ENCODE measurements at regions not wholly inside any gene's neighbourhood (a gene's known extent, or its start where the extent isn't known, plus 50 kb on each side); places are given as distances from the start of the nearest gene placed in this dataset.

- DNase-seq (ENCODE audit: low read depth): no peak
These were observed 381.7 kb upstream of the CCDC196 start for GRCh38 chr14:66104486-66104885.

DNA sequence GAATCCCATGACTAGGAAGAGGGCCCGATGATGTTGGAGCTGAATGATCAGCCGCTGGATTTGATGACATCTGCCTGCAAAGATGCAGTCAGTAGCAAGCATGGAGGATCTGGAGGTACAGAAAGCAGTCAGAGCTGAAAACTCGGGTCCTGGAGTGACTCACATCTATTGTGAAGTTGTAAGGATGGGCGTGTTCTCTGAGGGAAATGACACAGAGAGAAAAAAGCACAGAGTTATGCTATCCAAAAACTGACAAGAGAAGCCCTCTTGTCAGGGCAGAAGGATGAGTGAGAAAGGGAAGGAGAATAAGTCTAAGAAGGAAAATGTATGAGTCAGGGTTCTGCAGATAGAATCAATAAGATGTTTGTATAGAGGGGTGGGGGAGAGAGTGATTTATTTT is 380.4 kb upstream of the CCDC196 start:
- peak; percentile 89 for DNase-seq (ENCODE audit: low read depth)

- DNase-seq (ENCODE audit: low read depth): no peak
These were observed 376.7 kb upstream of the CCDC196 start for GRCh38 chr14:66109426-66109825.

DNA sequence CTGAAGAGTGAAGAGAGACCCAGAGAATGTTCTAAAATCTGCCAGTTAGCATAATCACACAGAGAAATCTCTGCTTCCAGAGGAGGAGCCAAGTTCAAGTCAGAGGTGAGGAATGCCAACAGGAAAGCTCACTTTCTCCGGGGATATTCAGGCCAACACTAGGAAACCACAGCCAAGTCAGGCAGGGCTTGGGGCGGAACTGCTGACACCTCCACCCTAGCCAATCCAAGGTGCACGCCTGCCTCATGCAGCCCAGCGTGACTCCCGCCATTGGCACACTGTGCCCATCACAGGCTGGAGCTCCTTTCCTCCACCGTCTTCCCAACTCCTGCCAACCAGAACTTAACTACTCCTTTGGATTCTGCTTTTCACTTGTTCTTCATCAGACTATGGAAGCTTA is 374.3 kb upstream of the CCDC196 start:
- DNase-seq (ENCODE audit: low read depth): peak; percentile 69

- no peak for DNase-seq (ENCODE audit: low read depth)
These were observed 372.1 kb upstream of the CCDC196 start for GRCh38 chr14:66114071-66114470.

- DNase-seq (ENCODE audit: low read depth): no peak
These were observed 370.2 kb upstream of the CCDC196 start for GRCh38 chr14:66115740-66116502.

DNA sequence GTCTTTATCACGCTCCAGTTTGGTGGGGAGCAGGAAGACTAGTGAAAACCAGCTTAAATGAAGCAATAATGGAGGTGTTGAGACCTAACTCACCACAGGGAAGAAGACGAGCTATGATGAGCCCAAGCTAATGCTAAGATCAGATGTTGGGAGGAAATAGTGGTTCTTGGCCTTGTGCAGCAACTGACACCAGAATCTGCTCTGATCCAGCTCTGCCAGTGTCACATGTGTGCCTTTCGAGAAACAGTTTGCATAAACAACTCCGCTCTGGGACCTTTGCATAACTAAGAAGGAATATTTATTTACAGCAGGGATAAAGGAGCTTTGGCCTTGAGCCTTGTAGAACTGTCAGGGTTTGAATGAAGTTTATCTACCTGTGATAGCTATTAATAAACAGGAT is 369.4 kb upstream of the CCDC196 start:
- DNase-seq (ENCODE audit: low read depth): no peak

DNA sequence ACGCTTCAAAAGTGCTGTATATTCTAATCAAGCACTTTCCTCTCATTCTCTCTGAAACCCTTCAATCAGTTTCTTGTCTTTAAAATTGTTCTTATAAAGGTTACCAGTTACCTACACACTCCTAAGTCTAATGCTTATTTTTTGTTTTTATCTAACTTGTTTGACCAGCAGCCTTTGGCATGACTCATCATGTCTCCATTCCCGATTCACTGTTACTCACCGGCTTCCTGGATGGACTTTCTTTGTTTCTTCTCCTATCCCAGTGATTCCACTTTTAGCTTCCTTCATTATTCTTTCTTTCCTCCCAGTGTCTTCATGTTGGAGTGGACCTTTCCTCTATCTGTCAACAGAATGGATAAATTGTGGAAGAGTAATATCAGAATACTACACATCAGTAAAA is 368.6 kb upstream of the CCDC196 start:
- peak; percentile 89 for DNase-seq (ENCODE audit: low read depth)

DNA sequence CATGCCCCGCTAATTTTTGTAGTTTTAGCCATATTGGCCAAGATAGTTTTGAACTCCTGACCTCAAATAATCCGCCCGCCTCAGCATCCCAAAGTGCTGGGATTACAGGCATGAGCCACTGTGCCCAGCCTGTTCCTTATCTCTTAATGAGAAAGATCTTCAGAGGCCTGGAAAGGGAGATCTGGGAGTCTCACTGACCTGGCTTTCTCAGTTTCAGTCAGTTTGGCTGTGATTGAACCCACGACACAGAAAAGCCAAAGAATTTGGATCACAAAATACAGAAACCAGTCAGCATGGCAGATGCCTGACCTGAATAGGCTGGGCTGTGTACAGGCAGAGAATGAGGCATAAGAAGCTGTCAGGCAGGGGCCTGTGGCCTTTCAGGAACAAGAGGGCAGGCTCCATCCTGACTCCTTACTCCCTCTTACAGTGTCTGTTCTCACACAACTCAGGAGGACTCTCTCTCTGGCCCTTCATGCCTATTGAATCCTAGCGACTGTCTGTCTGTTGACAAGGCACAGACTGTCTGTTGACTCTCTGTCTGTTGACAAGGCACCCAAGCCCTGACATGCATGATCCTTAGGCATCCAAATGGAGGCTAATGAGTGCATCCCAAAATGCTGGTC is 366.5 kb upstream of the CCDC196 start:
- DNase-seq (ENCODE audit: low read depth): no peak

DNA sequence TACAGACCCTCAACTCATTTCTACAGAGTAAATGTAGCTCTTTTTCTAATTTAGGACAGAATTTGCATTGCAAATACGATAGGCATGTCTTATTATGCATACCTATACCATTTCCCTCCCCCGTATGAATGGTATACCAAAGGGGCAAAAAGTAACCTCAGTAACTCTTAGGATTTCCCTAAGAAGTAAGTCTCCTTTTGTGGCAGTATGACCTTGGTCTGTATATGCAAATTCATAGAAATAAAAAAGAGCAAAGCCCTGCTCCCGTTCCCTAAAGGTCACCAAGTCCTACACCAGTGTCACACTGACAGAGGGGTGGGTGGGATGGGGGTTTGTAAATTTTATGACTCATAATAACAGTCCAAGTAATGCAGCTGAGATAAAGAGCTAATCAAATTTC is 365.8 kb upstream of the CCDC196 start:
- no peak for DNase-seq (ENCODE audit: low read depth)

- no peak for DNase-seq (ENCODE audit: low read depth)
These were observed 364.3 kb upstream of the CCDC196 start for GRCh38 chr14:66121859-66122258.

GRCh38 chr14:66129224-66129623 is 356.9 kb upstream of the CCDC196 start:
- no peak for DNase-seq (ENCODE audit: low read depth)

DNA sequence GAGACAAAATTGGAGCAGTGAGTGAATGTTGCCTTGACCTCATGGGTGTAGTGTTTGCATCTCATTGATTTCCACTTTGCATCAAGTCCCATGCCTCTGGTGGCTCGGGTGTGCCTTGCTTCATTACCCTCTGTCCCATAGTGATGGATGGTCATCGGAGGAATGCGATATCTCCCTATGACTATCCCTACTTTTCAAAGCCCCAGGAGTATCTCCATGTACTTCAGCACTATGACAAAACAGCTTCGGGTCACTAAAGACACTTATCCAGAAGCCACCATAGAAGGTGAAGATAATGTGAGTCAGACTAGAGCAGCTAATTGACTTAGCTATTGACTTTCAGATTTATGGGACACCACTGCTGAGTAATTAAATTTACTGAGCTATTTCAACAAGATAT is 355.1 kb upstream of the CCDC196 start:
- DNase-seq (ENCODE audit: low read depth): no peak

DNA sequence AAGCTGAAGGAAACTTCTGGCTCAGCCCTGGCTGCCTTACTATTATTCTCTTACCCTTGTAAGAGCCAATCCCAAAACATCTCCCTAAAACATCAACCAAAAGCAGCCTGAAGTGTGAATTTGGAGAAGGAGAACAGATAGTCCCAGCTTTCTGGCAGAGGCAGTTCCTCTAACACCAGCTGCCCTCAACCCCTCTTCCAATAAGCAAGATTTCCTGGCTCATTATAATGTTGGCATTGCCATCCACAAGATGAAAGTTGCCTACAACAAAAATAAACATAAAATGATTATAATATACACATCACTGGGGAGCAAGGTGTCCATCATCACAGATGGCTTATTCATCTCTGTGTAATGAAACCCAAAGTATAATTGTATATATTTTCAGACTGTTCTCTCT is 352.5 kb upstream of the CCDC196 start:
- DNase-seq (ENCODE audit: low read depth): no peak

DNA sequence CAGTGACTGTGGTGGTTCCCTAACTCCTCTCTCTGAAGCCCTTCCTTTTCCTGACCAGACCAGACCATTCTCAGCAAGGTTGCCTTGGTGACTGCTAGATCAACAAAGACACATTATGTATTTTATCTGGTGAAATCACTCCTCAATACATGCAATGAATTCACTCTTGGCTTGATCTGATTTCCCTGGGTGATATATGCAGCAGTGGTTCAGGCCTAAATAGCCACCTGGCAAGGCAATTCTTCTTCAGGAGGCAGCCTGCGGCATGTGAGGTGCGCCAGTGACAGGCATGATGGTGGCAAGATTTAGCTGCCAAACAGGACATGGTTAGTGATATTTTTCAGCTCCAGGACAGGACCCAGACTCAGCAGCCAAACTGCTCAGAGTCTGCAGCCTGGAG is 350.3 kb upstream of the CCDC196 start:
- DNase-seq (ENCODE audit: low read depth): no peak

GRCh38 chr14:66137081-66137480 is 349.1 kb upstream of the CCDC196 start:
- DNase-seq (ENCODE audit: low read depth): no peak

DNA sequence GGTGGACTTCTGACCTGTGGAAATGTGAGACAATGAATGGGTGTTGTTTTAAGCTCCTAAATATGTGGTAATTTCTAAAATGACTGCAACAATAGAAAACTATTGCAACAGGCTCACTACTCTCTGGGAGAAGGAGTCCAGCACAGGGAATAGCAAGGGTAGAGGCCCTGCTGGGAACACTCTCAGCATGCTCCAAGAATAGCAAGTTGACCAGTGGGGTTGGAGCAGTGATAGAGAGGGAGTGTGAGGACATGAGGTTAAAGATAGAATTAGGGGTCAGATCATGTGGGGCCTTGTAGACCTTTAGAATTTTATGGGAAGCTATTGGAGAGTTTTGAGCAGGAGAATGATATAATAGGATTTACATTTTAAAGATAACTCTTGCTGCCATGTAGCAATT is 346.7 kb upstream of the CCDC196 start:
- DNase-seq (ENCODE audit: low read depth): no peak

DNA sequence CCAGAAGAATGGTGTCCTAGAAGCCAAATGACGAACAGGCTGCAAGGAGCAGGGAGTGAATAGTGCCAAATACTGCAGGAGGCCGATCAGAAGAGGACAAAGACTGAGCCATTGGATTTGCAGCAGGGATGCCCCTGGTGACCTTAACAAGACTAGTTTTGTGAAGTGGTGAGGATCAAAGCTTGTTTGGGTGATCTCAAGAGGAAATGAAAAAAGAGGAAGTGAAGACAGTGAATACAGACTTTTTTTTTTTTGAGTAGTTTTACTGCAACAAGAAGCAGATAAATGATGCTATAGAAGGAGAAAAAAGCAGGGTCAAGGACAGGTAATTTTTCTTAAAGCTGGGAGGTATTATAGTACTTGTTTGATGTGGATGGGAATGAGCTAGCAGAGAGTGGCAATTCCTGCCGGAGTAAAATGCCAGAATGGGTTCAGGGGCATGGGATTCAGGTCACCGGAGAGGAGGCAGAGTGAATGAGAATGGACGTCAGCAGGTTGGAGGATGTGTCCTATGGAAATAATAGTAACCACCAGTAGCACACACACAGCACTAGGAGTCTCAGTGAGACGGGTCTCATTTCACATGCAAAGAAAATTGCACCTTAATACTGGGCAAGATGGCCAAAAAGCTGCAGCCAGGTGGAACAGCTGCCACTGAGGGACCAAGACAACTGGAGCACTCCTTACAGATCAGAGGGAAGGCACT is 345.8 kb upstream of the CCDC196 start:
- DNase-seq (ENCODE audit: low read depth): no peak

- no peak for DNase-seq (ENCODE audit: low read depth)
These were observed 345.2 kb upstream of the CCDC196 start for GRCh38 chr14:66140963-66141362.

DNA sequence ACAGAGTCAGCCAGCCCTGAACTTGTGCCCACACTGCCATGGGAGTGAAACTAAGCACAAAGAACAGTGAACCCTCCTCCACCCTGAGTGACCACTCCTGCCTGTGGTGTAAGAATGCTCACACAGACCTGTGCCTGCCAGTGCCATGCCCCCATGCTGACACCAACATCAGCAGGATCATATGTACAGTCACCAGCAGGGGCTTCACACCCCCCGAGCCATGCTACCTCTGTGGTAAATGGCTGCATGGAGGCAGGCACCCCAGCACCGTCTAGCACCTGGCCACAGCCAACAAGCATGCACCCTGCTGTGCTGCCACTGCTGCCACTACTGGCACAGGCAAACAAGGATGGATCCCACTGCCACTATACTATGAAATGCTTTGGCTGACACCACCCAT is 344.4 kb upstream of the CCDC196 start:
- DNase-seq (ENCODE audit: low read depth): no peak

DNA sequence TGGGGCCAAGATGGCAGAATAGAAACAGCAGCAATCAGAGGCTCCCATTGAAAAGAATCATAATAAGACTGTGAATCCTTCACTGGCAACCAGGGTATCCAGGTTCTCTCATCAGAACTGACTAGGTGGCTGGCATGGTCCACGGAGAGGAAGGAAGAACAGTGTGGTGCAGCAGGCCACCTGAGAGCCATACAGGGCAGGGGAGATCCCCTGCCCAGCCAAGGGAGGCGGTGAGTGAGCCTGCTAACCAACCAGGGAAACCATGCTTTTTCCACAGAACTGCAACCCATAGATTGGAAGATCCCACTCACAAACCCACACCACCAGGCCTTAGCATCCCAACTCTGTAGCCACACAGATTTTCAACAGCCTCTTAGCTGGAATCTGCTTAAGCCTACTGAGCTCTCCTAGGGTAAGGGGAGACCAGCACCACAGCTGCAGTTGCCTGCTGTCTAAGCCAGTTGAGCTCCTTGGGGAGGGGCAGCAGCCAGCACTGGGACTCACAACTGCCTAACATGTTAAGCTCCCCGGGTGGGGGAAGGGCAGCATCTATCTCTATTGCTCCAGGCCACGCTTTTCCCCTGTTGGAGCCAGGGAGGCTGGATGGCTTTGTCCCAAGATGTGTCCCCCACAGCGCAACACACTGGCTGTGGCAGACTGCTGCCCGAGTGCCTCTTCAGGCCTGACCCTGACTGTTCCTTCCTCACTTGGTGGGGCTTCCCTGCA is 342.6 kb upstream of the CCDC196 start:
- no peak for DNase-seq (ENCODE audit: low read depth)

DNA sequence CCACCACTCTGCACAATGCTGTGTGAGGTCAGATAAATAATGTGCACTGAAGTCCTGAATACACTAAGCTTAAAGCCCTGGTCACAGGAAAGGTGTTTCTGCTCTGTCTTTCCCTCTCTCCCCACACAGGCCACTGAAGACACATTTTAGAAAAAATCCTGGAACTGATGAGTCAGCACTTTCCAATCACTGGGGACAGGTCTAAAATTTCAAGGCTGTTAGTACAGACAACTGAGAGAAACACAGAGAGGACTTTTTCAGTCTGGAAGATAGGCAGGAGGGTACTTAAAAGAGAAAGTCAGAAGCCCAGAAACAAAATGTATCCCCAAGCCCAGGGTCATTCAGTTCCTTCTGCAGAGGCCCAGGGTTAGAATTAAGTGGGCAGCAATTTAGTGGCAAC is 333.9 kb upstream of the CCDC196 start:
- DNase-seq (ENCODE audit: low read depth): no peak
